Sigmoid colon (tissue), 6 donors: ENCODE measurements at regions not wholly inside any gene's neighbourhood (a gene's known extent, or its start where the extent isn't known, plus 50 kb on each side); places are given as distances from the start of the nearest gene placed in this dataset.

Experiments used
- DNase-seq: peaks from one replicate; pipeline ENCODE4 v3.0.0-alpha.2; 2019
- H3K27ac ChIP-seq, 4 donors: fragments of 200-600 bp; sonication (generic); one replicate each; pipeline ENCODE4 v1.5.1; 2016 to 2019; ENCODE audit warnings: mild to moderate bottlenecking in 1 of 4
- H3K27me3 ChIP-seq, 3 donors: fragments of 200-600 bp; sonication (generic); one replicate each; pipeline ENCODE4 v1.5.1; 2019; ENCODE audit warnings: mild to moderate bottlenecking in 1 of 3
- H3K36me3 ChIP-seq, 4 donors: fragments of 200-600 bp; sonication (generic); one replicate each; pipeline ENCODE4 v1.5.1; 2016 to 2019
- H3K4me1 ChIP-seq, 4 donors: fragments of 200-600 bp; sonication (generic); one replicate each; pipeline ENCODE4 v1.5.1; 2017 to 2019
- H3K4me3 ChIP-seq, 4 donors: fragments of 200-600 bp; sonication (generic); one replicate each; pipeline ENCODE4 v1.5.1; 2017 to 2019; ENCODE audit warnings: mild to moderate bottlenecking in 2 of 4, moderate library complexity in 1 of 4
- H3K9me3 ChIP-seq, 4 donors: fragments of 200-600 bp in 3 of 4; sonication (generic) in 3 of 4; one replicate each; pipeline versions ENCODE4 v1.5.1 to v1.6.1; 2013 to 2019
- CTCF ChIP-seq, 4 experiments: fragments of 450-650 bp in 3 of 4; fragments of 200-600 bp in 1 of 4; IDR thresholded peaks; one replicate each; pipeline ENCODE4 v1.5.1; 2016 to 2019; ENCODE audit warnings: antibody characterized with exemption in 4 of 4, mild to moderate bottlenecking in 3 of 4, moderate library complexity in 2 of 4
- EP300 ChIP-seq, 4 donors: sonication (generic); formaldehyde crosslinking; IDR thresholded peaks; one replicate each; pipeline ENCODE4 v1.6.1; 2017; ENCODE audit warnings: antibody characterized with exemption in 4 of 4
- POLR2A ChIP-seq, 2 donors: fragments of 450-650 bp; IDR thresholded peaks; one replicate each; pipeline ENCODE4 v1.6.1; 2016; ENCODE audit warnings: antibody characterized with exemption in 2 of 2, mild to moderate bottlenecking in 2 of 2, moderate library complexity in 2 of 2
- POLR2AphosphoS5 ChIP-seq, 4 donors: sonication (generic); formaldehyde crosslinking; IDR thresholded peaks; one replicate each; pipeline ENCODE4 v1.6.1; 2017; ENCODE audit warnings: antibody characterized with exemption in 4 of 4
- WGBS, 2 donors: extraction: QIAGEN DNeasy Blood & Tissue Kit; methylation state at CpG; one replicate each; pipeline ENCODE4 v1.1.7; 2013; 5-methylcytosine and 5-hydroxymethylcytosine counted together
- intact Hi-C: fragments of 100-400 bp; cut with DNase I; formaldehyde crosslinking; loops from one replicate; pipeline ENCODE4 v1.15.1; 2023
- donor health status: healthy with polysubstance abuse.
- donor health status: healthy.

GRCh38 chr3:71958533-71958932 lies 173.6 kb upstream of the PROK2 start:
- no peaks in the 10 kb centered on the region for H3K27me3 ChIP-seq
- H3K27ac ChIP-seq: no peak overlapping the region
- 69 to 87% methylated on average over 2 of the region's 2 CpGs for WGBS, 2 donors
- peaks cover 0 to 12% (median 9%) of the 10 kb centered on the region in 4 donors for H3K4me1 ChIP-seq
- intact Hi-C loops: loop anchor here (5.0 to 10.0 kb wide), 2 partner anchors 286 to 489 kb away; partner anchors contain the start of gene RYBP
- H3K36me3 ChIP-seq: no peaks in the 10 kb centered on the region
- H3K9me3 ChIP-seq: no peaks in the 10 kb centered on the region
- H3K4me3 ChIP-seq: no peak overlapping the region
- no peak for DNase-seq
- TF ChIP-seq POLR2A (IDR thresholded peaks at IDR 0.05) (no peak), POLR2AphosphoS5 (IDR thresholded peaks at IDR 0.05) (no peak), EP300 (IDR thresholded peaks at IDR 0.05) (no peak), CTCF (IDR thresholded peaks at IDR 0.05) (no peak)

GRCh38 chr3:71956716-71957115 lies 171.8 kb upstream of the PROK2 start:
- no peak for TF ChIP-seq POLR2A (IDR thresholded peaks at IDR 0.05)
- no peak for TF ChIP-seq POLR2AphosphoS5 (IDR thresholded peaks at IDR 0.05)
- no peak for TF ChIP-seq EP300 (IDR thresholded peaks at IDR 0.05)
- TF ChIP-seq CTCF (IDR thresholded peaks at IDR 0.05): no peak
- H3K36me3 ChIP-seq: no peaks in the 10 kb centered on the region
- H3K4me3 ChIP-seq: no peak overlapping the region
- no peak for DNase-seq
- intact Hi-C loops: loop anchor here (5.0 to 10.0 kb wide), 2 partner anchors 288 to 491 kb away; partner anchors contain the start of gene RYBP
- 88 to 95% methylated on average over 3 of the region's 3 CpGs for WGBS, 2 donors
- no peaks in the 10 kb centered on the region for H3K27me3 ChIP-seq
- peaks cover 0 to 12% (median 9%) of the 10 kb centered on the region in 4 donors for H3K4me1 ChIP-seq
- H3K27ac ChIP-seq: no peak overlapping the region
- no peaks in the 10 kb centered on the region for H3K9me3 ChIP-seq

GRCh38 chr3:71956069-71956340 lies 171.1 kb upstream of the PROK2 start:
- intact Hi-C loops: loop anchor here (5.0 to 10.0 kb wide), 2 partner anchors 289 to 491 kb away; partner anchors contain the start of gene RYBP
- 58 to 68% methylated on average over 2 of the region's 2 CpGs for WGBS, 2 donors

GRCh38 chr3:71955240-71956068 lies 170.5 kb upstream of the PROK2 start:
- Histone ChIP-seq H3K36me3 (no peaks in the 10 kb centered on the region), H3K4me3 (no peak overlapping the region), H3K4me1 (peaks cover 0 to 12% (median 9%) of the 10 kb centered on the region in 4 donors), H3K27ac (no peak overlapping the region), H3K9me3 (no peaks in the 10 kb centered on the region), H3K27me3 (no peaks in the 10 kb centered on the region)
- WGBS, 2 donors: 43 to 46% methylated on average over 12 of the region's 12 CpGs
- no peak for TF ChIP-seq EP300 (IDR thresholded peaks at IDR 0.05)
- TF ChIP-seq CTCF (IDR thresholded peaks at IDR 0.05): peak in 3 of 4 experiments; percentile 51 to 79 (median 65)
- no peak for TF ChIP-seq POLR2A (IDR thresholded peaks at IDR 0.05)
- peak in 3 of 4 donors; percentile 45 to 79 (median 69) for TF ChIP-seq POLR2AphosphoS5 (IDR thresholded peaks at IDR 0.05)
- intact Hi-C loops: loop anchor here (2.0 to 10.0 kb wide), 3 partner anchors 289 to 865 kb away; partner anchors contain the start of gene RYBP
- DNase-seq: peak; percentile 82

More at GRCh38 chr3:71956069-71956340, 171.1 kb upstream of the PROK2 start:
- Histone ChIP-seq H3K36me3 (no peaks in the 10 kb centered on the region), H3K4me1 (peaks cover 0 to 12% (median 9%) of the 10 kb centered on the region in 4 donors), H3K27me3 (no peaks in the 10 kb centered on the region), H3K9me3 (no peaks in the 10 kb centered on the region), H3K4me3 (no peak overlapping the region), H3K27ac (no peak overlapping the region)
- DNase-seq: no peak
- TF ChIP-seq EP300 (IDR thresholded peaks at IDR 0.05): no peak
- TF ChIP-seq POLR2A (IDR thresholded peaks at IDR 0.05): no peak
- TF ChIP-seq POLR2AphosphoS5 (IDR thresholded peaks at IDR 0.05): no peak
- no peak for TF ChIP-seq CTCF (IDR thresholded peaks at IDR 0.05)
